Right lobe of liver (tissue), 4 donors: ENCODE measurements at regions not wholly inside any gene's neighbourhood (a gene's known extent, or its start where the extent isn't known, plus 50 kb on each side); places are given as distances from the start of the nearest gene placed in this dataset.

Experiments used
- POLR2A ChIP-seq: fragments of 450-650 bp; IDR thresholded peaks from one replicate; pipeline ENCODE4 v1.6.1; 2017; ENCODE audit warnings: antibody characterized with exemption, mild to moderate bottlenecking
- TF ChIP-seq, protein P1 (sequence below), 4 donors: fragments of 200-600 bp in 3 of 4; fragments of 450-650 bp in 1 of 4; IDR thresholded peaks; one replicate each; pipeline versions ENCODE4 v1.5.1 to v1.8.0; 2016 to 2022; ENCODE audit warnings: antibody characterized with exemption in 4 of 4, mild to moderate bottlenecking in 2 of 4
- donor health status: DM: no; HTN: no; CAD: no.
- donor health status: DM: no; HTN: no; CAD: no.
- donor health status: DM: no; HTN: yes; CAD: no.

DNA sequence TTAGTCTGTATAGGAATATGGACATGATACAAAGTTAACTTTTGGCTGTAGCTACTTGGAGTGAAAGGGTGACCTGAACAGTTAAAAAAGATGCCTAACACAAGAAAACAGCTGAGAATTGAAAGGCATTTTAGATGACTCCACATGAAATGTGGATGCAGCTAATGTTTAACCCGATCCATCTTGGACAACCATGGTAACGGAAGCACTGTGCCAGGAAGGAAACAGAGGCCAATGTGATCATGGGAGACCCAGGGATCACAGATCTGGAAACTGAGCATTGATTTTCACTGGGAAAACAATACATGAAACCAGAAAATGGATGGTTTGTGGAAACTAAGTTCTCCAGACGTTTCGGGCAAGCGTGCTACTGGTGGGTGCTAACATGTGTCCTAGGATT is 669.1 kb downstream of the GALR1 start:
- no peak for TF ChIP-seq POLR2A
- TF ChIP-seq, protein P1, sequence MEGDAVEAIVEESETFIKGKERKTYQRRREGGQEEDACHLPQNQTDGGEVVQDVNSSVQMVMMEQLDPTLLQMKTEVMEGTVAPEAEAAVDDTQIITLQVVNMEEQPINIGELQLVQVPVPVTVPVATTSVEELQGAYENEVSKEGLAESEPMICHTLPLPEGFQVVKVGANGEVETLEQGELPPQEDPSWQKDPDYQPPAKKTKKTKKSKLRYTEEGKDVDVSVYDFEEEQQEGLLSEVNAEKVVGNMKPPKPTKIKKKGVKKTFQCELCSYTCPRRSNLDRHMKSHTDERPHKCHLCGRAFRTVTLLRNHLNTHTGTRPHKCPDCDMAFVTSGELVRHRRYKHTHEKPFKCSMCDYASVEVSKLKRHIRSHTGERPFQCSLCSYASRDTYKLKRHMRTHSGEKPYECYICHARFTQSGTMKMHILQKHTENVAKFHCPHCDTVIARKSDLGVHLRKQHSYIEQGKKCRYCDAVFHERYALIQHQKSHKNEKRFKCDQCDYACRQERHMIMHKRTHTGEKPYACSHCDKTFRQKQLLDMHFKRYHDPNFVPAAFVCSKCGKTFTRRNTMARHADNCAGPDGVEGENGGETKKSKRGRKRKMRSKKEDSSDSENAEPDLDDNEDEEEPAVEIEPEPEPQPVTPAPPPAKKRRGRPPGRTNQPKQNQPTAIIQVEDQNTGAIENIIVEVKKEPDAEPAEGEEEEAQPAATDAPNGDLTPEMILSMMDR (IDR thresholded peaks at IDR 0.05): no peak
